Fibroblast of peridontal ligament (primary cell): ENCODE measurements at regions not wholly inside any gene's neighbourhood (a gene's known extent, or its start where the extent isn't known, plus 50 kb on each side); places are given as distances from the start of the nearest gene placed in this dataset.
"Not testable (repeated sequence)": the region's sequence is repeated elsewhere in the genome, so short reads cannot be mapped to it uniquely, and the experiment has no call there.

ENCODE experiments used
- DNase-seq: peaks from one replicate; pipeline ENCODE4 v3.0.0-alpha.2; 2010; ENCODE audit errors: extremely low read depth

GRCh38 chr6:40693768-40694167 is 106.6 kb upstream of the LRFN2 start:
- no peak for DNase-seq

GRCh38 chr6:40692337-40692736 is 105.2 kb upstream of the LRFN2 start:
- no peak for DNase-seq

GRCh38 chr6:40689185-40689584 is 102.0 kb upstream of the LRFN2 start:
- no peak for DNase-seq

- DNase-seq, result no peak
Measured at GRCh38 chr6:40688214-40688761, 101.1 kb upstream of the LRFN2 start.

- DNase-seq, result no peak
Measured at GRCh38 chr6:40685862-40686261, 98.7 kb upstream of the LRFN2 start.

GRCh38 chr6:40681622-40682021 is 94.5 kb upstream of the LRFN2 start:
- no peak for DNase-seq

GRCh38 chr6:40678941-40679340 is 91.8 kb upstream of the LRFN2 start:
- no peak for DNase-seq

GRCh38 chr6:40674170-40674569 is 87.0 kb upstream of the LRFN2 start:
- DNase-seq, result no peak

GRCh38 chr6:40672087-40672486 is 84.9 kb upstream of the LRFN2 start:
- no peak for DNase-seq

- DNase-seq, result no peak
Measured at GRCh38 chr6:40671694-40672050, 84.5 kb upstream of the LRFN2 start.

- DNase-seq, result no peak
Measured at GRCh38 chr6:40671001-40671693, 84.0 kb upstream of the LRFN2 start.

- no peak for DNase-seq
Measured at GRCh38 chr6:40669343-40669742, 82.2 kb upstream of the LRFN2 start.

GRCh38 chr6:40668203-40668602 is 81.0 kb upstream of the LRFN2 start:
- no peak for DNase-seq

- no peak for DNase-seq
Measured at GRCh38 chr6:40666530-40666929, 79.4 kb upstream of the LRFN2 start.

GRCh38 chr6:40661726-40662125 is 74.6 kb upstream of the LRFN2 start:
- DNase-seq, result no peak

- DNase-seq, result not testable (repeated sequence)
Measured at GRCh38 chr6:40656772-40657171, 69.6 kb upstream of the LRFN2 start.

GRCh38 chr6:40654828-40655227 is 67.7 kb upstream of the LRFN2 start:
- no peak for DNase-seq

- no peak for DNase-seq
Measured at GRCh38 chr6:40645043-40645442, 57.9 kb upstream of the LRFN2 start.

- DNase-seq, result no peak
Measured at GRCh38 chr6:40642837-40643236, 55.7 kb upstream of the LRFN2 start.

GRCh38 chr6:40642190-40642589 is 55.0 kb upstream of the LRFN2 start:
- no peak for DNase-seq

GRCh38 chr6:40640599-40641227 is 53.5 kb upstream of the LRFN2 start:
- no peak for DNase-seq
